Kidney (tissue), 13 donors: ENCODE measurements at regions not wholly inside any gene's neighbourhood (a gene's known extent, or its start where the extent isn't known, plus 50 kb on each side); places are given as distances from the start of the nearest gene placed in this dataset.

Source experiments
- DNase-seq, 5 donors: peaks; one replicate each; pipeline ENCODE4 v3.0.0-alpha.2; 2013 to 2020
- FAIRE-seq: peaks from 2 replicates; lab custom pipeline; 2012; peaks lifted over from hg19 to GRCh38; lab: Jason Lieb, UNC
- H3K27ac ChIP-seq, 2 donors: one replicate each; pipeline ENCODE4 v1.7.0; 2013; ENCODE audit warnings: low read depth in 2 of 2, low read length in 2 of 2, inconsistent platforms in 1 of 2
- H3K27me3 ChIP-seq: one replicate; pipeline ENCODE4 v1.7.1; 2013; ENCODE audit warnings: low read length, inconsistent platforms; ENCODE audit not compliant: control insufficient read depth, insufficient read depth
- H3K36me3 ChIP-seq, 3 donors: one replicate each; pipeline versions ENCODE4 v1.7.0 to v1.7.1; 2013; ENCODE audit warnings: low read length in 3 of 3, control low read depth in 1 of 3, inconsistent platforms in 1 of 3; ENCODE audit not compliant: insufficient read depth in 3 of 3, control insufficient read depth in 2 of 3
- H3K4me1 ChIP-seq, 3 donors: one replicate each; pipeline versions ENCODE4 v1.7.0 to v1.7.1; 2013; ENCODE audit warnings: low read length in 3 of 3, inconsistent platforms in 1 of 3, low read depth in 1 of 3; ENCODE audit not compliant: control insufficient read depth in 2 of 3, insufficient read depth in 2 of 3
- H3K4me3 ChIP-seq, 3 donors: one replicate each; pipeline versions ENCODE4 v1.7.0 to v1.8.1; 2013; ENCODE audit warnings: low read length in 3 of 3, control low read depth in 1 of 3, inconsistent platforms in 1 of 3
- H3K9ac ChIP-seq, 3 donors: one replicate each; pipeline versions ENCODE4 v1.7.0 to v1.7.1; 2013; ENCODE audit warnings: low read length in 3 of 3, control low read depth in 1 of 3, inconsistent platforms in 1 of 3
- H3K9me3 ChIP-seq, 3 donors: one replicate each; pipeline versions ENCODE4 v1.7.0 to v1.7.1; 2013; ENCODE audit warnings: low read length in 3 of 3, control low read depth in 1 of 3, inconsistent platforms in 1 of 3; ENCODE audit not compliant: control insufficient read depth in 2 of 3, insufficient read depth in 1 of 3
- intact Hi-C: fragments of 100-400 bp; cut with DNase I; formaldehyde crosslinking; loops from one replicate; pipeline ENCODE4 v1.11.1; 2022
- TF ChIP-seq, protein P1 (sequence below): IDR thresholded peaks from 3 replicates; pipeline ENCODE4 v1.5.1; 2012; ENCODE audit warnings: mild to moderate bottlenecking, moderate library complexity, borderline replicate concordance; ENCODE audit not compliant: insufficient read depth; ENCODE audit errors: extremely low read depth
- donor health status: control.
- donor health status: control.
- donor health status: control.
- donor health status: control.
- donor health status: control.
- donor health status: DM: yes; HTN: yes; CAD: no.
- donor health status: Normal renal cell carcinoma (clear cell type).

GRCh38 chr10:129078346-129078745, 388.7 kb upstream of the MGMT start:
- no peaks in the 10 kb centered on the region for H3K4me1 ChIP-seq
- H3K9me3 ChIP-seq = peaks cover 0 to 1% (median 0%) of the 10 kb centered on the region in 3 donors
- no peak overlapping the region for H3K4me3 ChIP-seq
- H3K36me3 ChIP-seq = no peaks in the 10 kb centered on the region
- no peaks in the 10 kb centered on the region for H3K27me3 ChIP-seq
- H3K9ac ChIP-seq = no peak overlapping the region
- FAIRE-seq = no peak
- intact Hi-C loops = no loop called here
- TF ChIP-seq, protein P1, sequence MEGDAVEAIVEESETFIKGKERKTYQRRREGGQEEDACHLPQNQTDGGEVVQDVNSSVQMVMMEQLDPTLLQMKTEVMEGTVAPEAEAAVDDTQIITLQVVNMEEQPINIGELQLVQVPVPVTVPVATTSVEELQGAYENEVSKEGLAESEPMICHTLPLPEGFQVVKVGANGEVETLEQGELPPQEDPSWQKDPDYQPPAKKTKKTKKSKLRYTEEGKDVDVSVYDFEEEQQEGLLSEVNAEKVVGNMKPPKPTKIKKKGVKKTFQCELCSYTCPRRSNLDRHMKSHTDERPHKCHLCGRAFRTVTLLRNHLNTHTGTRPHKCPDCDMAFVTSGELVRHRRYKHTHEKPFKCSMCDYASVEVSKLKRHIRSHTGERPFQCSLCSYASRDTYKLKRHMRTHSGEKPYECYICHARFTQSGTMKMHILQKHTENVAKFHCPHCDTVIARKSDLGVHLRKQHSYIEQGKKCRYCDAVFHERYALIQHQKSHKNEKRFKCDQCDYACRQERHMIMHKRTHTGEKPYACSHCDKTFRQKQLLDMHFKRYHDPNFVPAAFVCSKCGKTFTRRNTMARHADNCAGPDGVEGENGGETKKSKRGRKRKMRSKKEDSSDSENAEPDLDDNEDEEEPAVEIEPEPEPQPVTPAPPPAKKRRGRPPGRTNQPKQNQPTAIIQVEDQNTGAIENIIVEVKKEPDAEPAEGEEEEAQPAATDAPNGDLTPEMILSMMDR = no peak
- no peak for DNase-seq
- H3K27ac ChIP-seq = no peak overlapping the region

GRCh38 chr10:129078746-129079145, 388.3 kb upstream of the MGMT start:
- no peak for DNase-seq
- TF ChIP-seq, protein P1 = no peak
- Histone ChIP-seq H3K4me3 (no peak overlapping the region), H3K27me3 (no peaks in the 10 kb centered on the region), H3K4me1 (no peaks in the 10 kb centered on the region), H3K36me3 (no peaks in the 10 kb centered on the region), H3K9me3 (peaks cover 0 to 1% (median 0%) of the 10 kb centered on the region in 3 donors), H3K27ac (no peak overlapping the region), H3K9ac (no peak overlapping the region)
- intact Hi-C loops = no loop called here
- FAIRE-seq = no peak

DNA sequence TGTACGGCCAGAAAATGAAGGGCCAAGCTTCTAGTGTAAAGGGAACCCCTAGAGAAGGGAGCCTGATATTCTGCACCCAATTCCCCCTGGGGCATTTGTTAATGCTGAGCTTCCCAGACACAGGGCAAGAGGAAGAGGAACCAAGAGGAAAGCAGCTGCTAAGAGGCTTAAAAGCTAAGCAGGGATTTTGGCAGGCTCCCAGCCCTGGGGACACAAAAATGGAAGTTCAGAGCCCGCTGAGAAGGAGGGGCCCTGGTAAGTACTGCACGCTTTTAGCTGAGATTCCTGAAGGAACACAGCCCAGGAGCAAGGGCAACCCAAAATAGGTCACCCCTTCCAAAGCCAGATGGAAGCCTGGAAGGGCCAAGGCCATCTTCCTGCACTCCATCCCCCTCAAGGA, 387.3 kb upstream of the MGMT start:
- no peaks in the 10 kb centered on the region for H3K36me3 ChIP-seq
- H3K9me3 ChIP-seq = peaks cover 0 to 1% (median 0%) of the 10 kb centered on the region in 3 donors
- DNase-seq (no peak), FAIRE-seq (no peak)
- no peak overlapping the region for H3K9ac ChIP-seq
- H3K4me3 ChIP-seq = no peak overlapping the region
- H3K27ac ChIP-seq = no peak overlapping the region
- TF ChIP-seq, protein P1 = no peak
- no peaks in the 10 kb centered on the region for H3K4me1 ChIP-seq
- intact Hi-C loops = no loop called here
- no peaks in the 10 kb centered on the region for H3K27me3 ChIP-seq

- H3K27me3 ChIP-seq = no peaks in the 10 kb centered on the region
- H3K9me3 ChIP-seq = peaks cover 0 to 4% (median 0%) of the 10 kb centered on the region in 3 donors
- no peaks in the 10 kb centered on the region for H3K36me3 ChIP-seq
- H3K27ac ChIP-seq = no peak overlapping the region
- FAIRE-seq = no peak
- TF ChIP-seq, protein P1 = no peak
- no peak overlapping the region for H3K9ac ChIP-seq
- no peak overlapping the region for H3K4me3 ChIP-seq
- intact Hi-C loops = no loop called here
- no peaks in the 10 kb centered on the region for H3K4me1 ChIP-seq
- DNase-seq = no peak
Observed at GRCh38 chr10:129085811-129086210, 381.2 kb upstream of the MGMT start.
